GM23338 (cell line): ENCODE measurements at regions not wholly inside any gene's neighbourhood (a gene's known extent, or its start where the extent isn't known, plus 50 kb on each side); places are given as distances from the start of the nearest gene placed in this dataset.

Source experiments
- ATAC-seq: fragments of 200-7000 bp; cut with Tn5 transposase; 3 replicates; pipeline ENCODE4 v1.9.1; 2020
- DNase-seq: peaks from one replicate; pipeline ENCODE4 v3.0.0-alpha.2; 2015; ENCODE audit warnings: low spot score
- H2AFZ ChIP-seq: fragments of 200-600 bp; sonication (generic); 2 replicates; pipeline ENCODE4 v1.8.0; 2016; ENCODE audit warnings: antibody characterized with exemption, mild to moderate bottlenecking, moderate library complexity
- H3F3A ChIP-seq: fragments of 200-600 bp; sonication (generic); replicated peaks from 2 replicates; pipeline ENCODE4 v1.8.0; 2017; ENCODE audit warnings: antibody characterized with exemption, mixed run types, low read depth
- H3K27ac ChIP-seq: fragments of 200-600 bp; sonication (generic); 2 replicates; pipeline ENCODE4 v1.6.1; 2016; ENCODE audit warnings: low read depth
- H3K27me3 ChIP-seq: fragments of 200-600 bp; sonication (generic); 2 replicates; pipeline ENCODE4 v1.8.0; 2016; ENCODE audit warnings: mild to moderate bottlenecking, mixed run types, moderate library complexity; ENCODE audit not compliant: insufficient read depth
- H3K36me3 ChIP-seq: fragments of 200-600 bp; sonication (generic); 2 replicates; pipeline ENCODE4 v1.8.0; 2016; ENCODE audit warnings: mild to moderate bottlenecking; ENCODE audit not compliant: insufficient read depth
- H3K4me1 ChIP-seq: fragments of 200-600 bp; sonication (generic); 2 replicates; pipeline ENCODE4 v1.8.0; 2016; ENCODE audit warnings: mild to moderate bottlenecking, moderate library complexity; ENCODE audit not compliant: insufficient read depth
- H3K4me2 ChIP-seq: fragments of 200-600 bp; sonication (generic); 2 replicates; pipeline ENCODE4 v1.7.1; 2017; ENCODE audit warnings: mixed run types
- H3K4me3 ChIP-seq: fragments of 200-600 bp; sonication (generic); 2 replicates; pipeline ENCODE4 v1.6.1; 2016; ENCODE audit warnings: mixed run types
- H3K79me2 ChIP-seq: fragments of 200-600 bp; sonication (generic); replicated peaks from 2 replicates; pipeline ENCODE4 v1.8.0; 2017; ENCODE audit warnings: mild to moderate bottlenecking; ENCODE audit not compliant: insufficient read depth
- H3K9me2 ChIP-seq: fragments of 200-600 bp; sonication (generic); 2 replicates; pipeline ENCODE4 v1.8.0; 2017; ENCODE audit not compliant: insufficient read depth
- H4K20me1 ChIP-seq: fragments of 200-600 bp; sonication (generic); replicated peaks from 2 replicates; pipeline ENCODE4 v1.8.0; 2017; ENCODE audit warnings: mild to moderate bottlenecking; ENCODE audit not compliant: insufficient read depth
- H3K27ac Mint-ChIP-seq: 2 replicates; pipeline ENCODE4 v1.8.0; 2020; ENCODE audit warnings: inconsistent platforms, mild to moderate bottlenecking, moderate library complexity, mixed read lengths
- H3K27me3 Mint-ChIP-seq: 3 replicates; pipeline ENCODE4 v1.8.0; 2022; ENCODE audit warnings: low read depth, mild to moderate bottlenecking, moderate library complexity, mixed read lengths, inconsistent platforms; ENCODE audit not compliant: insufficient read depth, poor library complexity
- H3K36me3 Mint-ChIP-seq: 3 replicates; pipeline ENCODE4 v1.8.0; 2021; ENCODE audit warnings: low read depth, mild to moderate bottlenecking, inconsistent platforms, moderate library complexity, mixed read lengths
- H3K4me1 Mint-ChIP-seq: 3 replicates; pipeline ENCODE4 v1.8.0; 2020; ENCODE audit warnings: mild to moderate bottlenecking, inconsistent platforms, mixed read lengths
- H3K4me3 Mint-ChIP-seq: 3 replicates; pipeline ENCODE4 v1.8.0; 2021; ENCODE audit warnings: moderate library complexity, mild to moderate bottlenecking, inconsistent platforms, mixed read lengths
- H3K9me3 Mint-ChIP-seq: 3 replicates; pipeline ENCODE4 v1.8.0; 2020; ENCODE audit warnings: moderate library complexity, mild to moderate bottlenecking, inconsistent platforms, mixed read lengths
- CREB1 ChIP-seq: fragments of 250-450 bp; sonication (Bioruptor Pico); IDR thresholded peaks from 2 replicates; pipeline ENCODE4 v1.5.0; 2020; ENCODE audit warnings: low read depth, mild to moderate bottlenecking, moderate library complexity
- EZH2 ChIP-seq: fragments of 200-600 bp; sonication (generic); IDR thresholded peaks from one replicate; pipeline ENCODE4 v1.8.0; 2017; ENCODE audit warnings: antibody characterized with exemption, mild to moderate bottlenecking, low read depth; ENCODE audit not compliant: unreplicated experiment
- EZH2phosphoT487 ChIP-seq: fragments of 200-600 bp; sonication (generic); IDR thresholded peaks from one replicate; pipeline ENCODE4 v1.8.1; 2018; ENCODE audit warnings: antibody characterized with exemption; ENCODE audit not compliant: unreplicated experiment
- JUNB ChIP-seq: IDR thresholded peaks from one replicate; pipeline ENCODE4 v1.6.1; 2016; ENCODE audit warnings: antibody characterized with exemption; ENCODE audit not compliant: unreplicated experiment
- NANOG ChIP-seq: IDR thresholded peaks from 2 replicates; pipeline ENCODE4 v1.6.1; 2016; ENCODE audit warnings: antibody characterized with exemption, borderline replicate concordance
- POLR2AphosphoS5 ChIP-seq: IDR thresholded peaks from 2 replicates; pipeline ENCODE4 v1.6.1; 2016; ENCODE audit warnings: antibody characterized with exemption, low read depth
- STAT1 ChIP-seq: IDR thresholded peaks from one replicate; pipeline ENCODE4 v1.6.1; 2016; ENCODE audit warnings: antibody characterized with exemption; ENCODE audit not compliant: unreplicated experiment
- ZNF331 ChIP-seq: fragments of 250-450 bp; sonication (Bioruptor Pico); IDR thresholded peaks from 2 replicates; pipeline ENCODE4 v1.5.0; 2020; ENCODE audit warnings: low read depth, mild to moderate bottlenecking, moderate library complexity
- TF ChIP-seq, protein P1 (sequence below): fragments of 250-450 bp; sonication (Bioruptor Pico); IDR thresholded peaks from 2 replicates; pipeline ENCODE4 v1.5.0; 2020; ENCODE audit warnings: mild to moderate bottlenecking, moderate library complexity
- TF ChIP-seq, protein P2 (sequence below): IDR thresholded peaks from 2 replicates; pipeline ENCODE4 v1.6.1; 2016; ENCODE audit warnings: antibody characterized with exemption
- TF ChIP-seq, protein P3 (sequence below), 2 experiments: fragments of 200-600 bp in 1 of 2; sonication (generic) in 1 of 2; conservative IDR thresholded peaks; 2 replicates each; pipeline versions ENCODE4 v1.5.1 to v1.6.1; 2016 to 2017; ENCODE audit warnings: antibody characterized with exemption in 2 of 2, low read depth in 2 of 2, mild to moderate bottlenecking in 2 of 2, moderate library complexity in 1 of 2
- TF ChIP-seq, protein P4 (sequence below): IDR thresholded peaks from one replicate; pipeline ENCODE4 v1.6.1; 2018; ENCODE audit warnings: antibody characterized with exemption; ENCODE audit not compliant: unreplicated experiment

DNA sequence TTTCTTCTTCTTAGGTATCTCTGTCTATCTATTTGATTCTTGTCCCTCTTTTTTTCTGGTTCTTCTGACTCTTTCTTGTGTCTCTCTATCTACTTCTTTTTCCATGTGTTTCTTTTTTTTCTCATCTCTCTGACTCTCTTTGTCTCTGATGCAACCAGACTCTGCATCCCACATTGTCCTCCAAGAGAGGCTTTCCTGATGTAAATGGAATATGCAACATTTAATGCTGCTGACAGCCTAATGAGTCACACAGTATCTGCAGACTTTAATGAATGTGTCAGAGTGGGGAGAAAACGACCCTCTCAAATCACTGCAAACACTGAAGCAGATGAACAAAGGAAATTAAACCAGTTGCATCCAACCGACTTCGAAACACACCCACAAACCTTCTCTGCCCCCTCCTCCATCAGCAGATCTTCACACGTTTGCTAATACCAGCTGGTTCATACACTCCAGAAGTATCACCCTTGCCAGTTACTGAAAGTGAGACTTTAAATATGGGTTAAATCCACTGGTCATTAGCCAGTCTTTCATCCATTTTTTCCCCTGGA is 351.5 kb downstream of the TXNL1 start:
- Histone ChIP-seq H3K79me2 (no peaks in the 10 kb centered on the region), H3K9me2 (peaks cover 12% of the 10 kb centered on the region), H3K4me2 (no peak overlapping the region), H3K27ac (no peak overlapping the region), H4K20me1 (no peaks in the 10 kb centered on the region), H2AFZ (peak overlapping the region; percentile 69; the same call in 1 of the 2 replicates), H3K36me3 (no peaks in the 10 kb centered on the region), H3F3A (no peaks in the 10 kb centered on the region), H3K4me3 (no peak overlapping the region), H3K27me3 (no peaks in the 10 kb centered on the region), H3K4me1 (no peaks in the 10 kb centered on the region)
- H3K27ac Mint-ChIP-seq: no peak overlapping the region
- H3K9me3 Mint-ChIP-seq: no peaks in the 10 kb centered on the region
- H3K4me3 Mint-ChIP-seq: no peak overlapping the region
- no peak for ATAC-seq
- no peaks in the 10 kb centered on the region for H3K27me3 Mint-ChIP-seq
- DNase-seq: no peak
- no peaks in the 10 kb centered on the region for H3K36me3 Mint-ChIP-seq
- TF ChIP-seq, protein P1, sequence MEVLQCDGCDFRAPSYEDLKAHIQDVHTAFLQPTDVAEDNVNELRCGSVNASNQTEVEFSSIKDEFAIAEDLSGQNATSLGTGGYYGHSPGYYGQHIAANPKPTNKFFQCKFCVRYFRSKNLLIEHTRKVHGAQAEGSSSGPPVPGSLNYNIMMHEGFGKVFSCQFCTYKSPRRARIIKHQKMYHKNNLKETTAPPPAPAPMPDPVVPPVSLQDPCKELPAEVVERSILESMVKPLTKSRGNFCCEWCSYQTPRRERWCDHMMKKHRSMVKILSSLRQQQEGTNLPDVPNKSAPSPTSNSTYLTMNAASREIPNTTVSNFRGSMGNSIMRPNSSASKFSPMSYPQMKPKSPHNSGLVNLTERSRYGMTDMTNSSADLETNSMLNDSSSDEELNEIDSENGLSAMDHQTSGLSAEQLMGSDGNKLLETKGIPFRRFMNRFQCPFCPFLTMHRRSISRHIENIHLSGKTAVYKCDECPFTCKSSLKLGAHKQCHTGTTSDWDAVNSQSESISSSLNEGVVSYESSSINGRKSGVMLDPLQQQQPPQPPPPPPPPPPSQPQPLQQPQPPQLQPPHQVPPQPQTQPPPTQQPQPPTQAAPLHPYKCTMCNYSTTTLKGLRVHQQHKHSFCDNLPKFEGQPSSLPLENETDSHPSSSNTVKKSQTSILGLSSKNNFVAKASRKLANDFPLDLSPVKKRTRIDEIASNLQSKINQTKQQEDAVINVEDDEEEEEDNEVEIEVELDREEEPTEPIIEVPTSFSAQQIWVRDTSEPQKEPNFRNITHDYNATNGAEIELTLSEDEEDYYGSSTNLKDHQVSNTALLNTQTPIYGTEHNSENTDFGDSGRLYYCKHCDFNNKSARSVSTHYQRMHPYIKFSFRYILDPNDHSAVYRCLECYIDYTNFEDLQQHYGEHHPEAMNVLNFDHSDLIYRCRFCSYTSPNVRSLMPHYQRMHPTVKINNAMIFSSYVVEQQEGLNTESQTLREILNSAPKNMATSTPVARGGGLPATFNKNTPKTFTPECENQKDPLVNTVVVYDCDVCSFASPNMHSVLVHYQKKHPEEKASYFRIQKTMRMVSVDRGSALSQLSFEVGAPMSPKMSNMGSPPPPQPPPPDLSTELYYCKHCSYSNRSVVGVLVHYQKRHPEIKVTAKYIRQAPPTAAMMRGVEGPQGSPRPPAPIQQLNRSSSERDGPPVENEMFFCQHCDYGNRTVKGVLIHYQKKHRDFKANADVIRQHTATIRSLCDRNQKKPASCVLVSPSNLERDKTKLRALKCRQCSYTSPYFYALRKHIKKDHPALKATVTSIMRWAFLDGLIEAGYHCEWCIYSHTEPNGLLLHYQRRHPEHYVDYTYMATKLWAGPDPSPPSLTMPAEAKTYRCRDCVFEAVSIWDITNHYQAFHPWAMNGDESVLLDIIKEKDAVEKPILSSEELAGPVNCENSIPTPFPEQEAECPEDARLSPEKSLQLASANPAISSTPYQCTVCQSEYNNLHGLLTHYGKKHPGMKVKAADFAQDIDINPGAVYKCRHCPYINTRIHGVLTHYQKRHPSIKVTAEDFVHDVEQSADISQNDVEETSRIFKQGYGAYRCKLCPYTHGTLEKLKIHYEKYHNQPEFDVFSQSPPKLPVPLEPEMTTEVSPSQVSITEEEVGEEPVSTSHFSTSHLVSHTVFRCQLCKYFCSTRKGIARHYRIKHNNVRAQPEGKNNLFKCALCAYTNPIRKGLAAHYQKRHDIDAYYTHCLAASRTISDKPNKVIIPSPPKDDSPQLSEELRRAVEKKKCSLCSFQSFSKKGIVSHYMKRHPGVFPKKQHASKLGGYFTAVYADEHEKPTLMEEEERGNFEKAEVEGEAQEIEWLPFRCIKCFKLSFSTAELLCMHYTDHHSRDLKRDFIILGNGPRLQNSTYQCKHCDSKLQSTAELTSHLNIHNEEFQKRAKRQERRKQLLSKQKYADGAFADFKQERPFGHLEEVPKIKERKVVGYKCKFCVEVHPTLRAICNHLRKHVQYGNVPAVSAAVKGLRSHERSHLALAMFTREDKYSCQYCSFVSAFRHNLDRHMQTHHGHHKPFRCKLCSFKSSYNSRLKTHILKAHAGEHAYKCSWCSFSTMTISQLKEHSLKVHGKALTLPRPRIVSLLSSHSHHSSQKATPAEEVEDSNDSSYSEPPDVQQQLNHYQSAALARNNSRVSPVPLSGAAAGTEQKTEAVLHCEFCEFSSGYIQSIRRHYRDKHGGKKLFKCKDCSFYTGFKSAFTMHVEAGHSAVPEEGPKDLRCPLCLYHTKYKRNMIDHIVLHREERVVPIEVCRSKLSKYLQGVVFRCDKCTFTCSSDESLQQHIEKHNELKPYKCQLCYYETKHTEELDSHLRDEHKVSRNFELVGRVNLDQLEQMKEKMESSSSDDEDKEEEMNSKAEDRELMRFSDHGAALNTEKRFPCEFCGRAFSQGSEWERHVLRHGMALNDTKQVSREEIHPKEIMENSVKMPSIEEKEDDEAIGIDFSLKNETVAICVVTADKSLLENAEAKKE: no peak
- TF ChIP-seq CREB1 (CRISPR knock-in tag) (no peak), STAT1 (no peak), NANOG (no peak), EZH2 (no peak), ZNF331 (CRISPR knock-in tag) (no peak), EZH2phosphoT487 (no peak), POLR2AphosphoS5 (no peak), JUNB (no peak)
- TF ChIP-seq, protein P2, sequence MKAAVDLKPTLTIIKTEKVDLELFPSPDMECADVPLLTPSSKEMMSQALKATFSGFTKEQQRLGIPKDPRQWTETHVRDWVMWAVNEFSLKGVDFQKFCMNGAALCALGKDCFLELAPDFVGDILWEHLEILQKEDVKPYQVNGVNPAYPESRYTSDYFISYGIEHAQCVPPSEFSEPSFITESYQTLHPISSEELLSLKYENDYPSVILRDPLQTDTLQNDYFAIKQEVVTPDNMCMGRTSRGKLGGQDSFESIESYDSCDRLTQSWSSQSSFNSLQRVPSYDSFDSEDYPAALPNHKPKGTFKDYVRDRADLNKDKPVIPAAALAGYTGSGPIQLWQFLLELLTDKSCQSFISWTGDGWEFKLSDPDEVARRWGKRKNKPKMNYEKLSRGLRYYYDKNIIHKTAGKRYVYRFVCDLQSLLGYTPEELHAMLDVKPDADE: no peak
- TF ChIP-seq, protein P3, sequence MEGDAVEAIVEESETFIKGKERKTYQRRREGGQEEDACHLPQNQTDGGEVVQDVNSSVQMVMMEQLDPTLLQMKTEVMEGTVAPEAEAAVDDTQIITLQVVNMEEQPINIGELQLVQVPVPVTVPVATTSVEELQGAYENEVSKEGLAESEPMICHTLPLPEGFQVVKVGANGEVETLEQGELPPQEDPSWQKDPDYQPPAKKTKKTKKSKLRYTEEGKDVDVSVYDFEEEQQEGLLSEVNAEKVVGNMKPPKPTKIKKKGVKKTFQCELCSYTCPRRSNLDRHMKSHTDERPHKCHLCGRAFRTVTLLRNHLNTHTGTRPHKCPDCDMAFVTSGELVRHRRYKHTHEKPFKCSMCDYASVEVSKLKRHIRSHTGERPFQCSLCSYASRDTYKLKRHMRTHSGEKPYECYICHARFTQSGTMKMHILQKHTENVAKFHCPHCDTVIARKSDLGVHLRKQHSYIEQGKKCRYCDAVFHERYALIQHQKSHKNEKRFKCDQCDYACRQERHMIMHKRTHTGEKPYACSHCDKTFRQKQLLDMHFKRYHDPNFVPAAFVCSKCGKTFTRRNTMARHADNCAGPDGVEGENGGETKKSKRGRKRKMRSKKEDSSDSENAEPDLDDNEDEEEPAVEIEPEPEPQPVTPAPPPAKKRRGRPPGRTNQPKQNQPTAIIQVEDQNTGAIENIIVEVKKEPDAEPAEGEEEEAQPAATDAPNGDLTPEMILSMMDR (conservative IDR thresholded peaks at IDR 0.05; ENCODE audit: low read depth in 2 of 2): no peak
- TF ChIP-seq, protein P4, sequence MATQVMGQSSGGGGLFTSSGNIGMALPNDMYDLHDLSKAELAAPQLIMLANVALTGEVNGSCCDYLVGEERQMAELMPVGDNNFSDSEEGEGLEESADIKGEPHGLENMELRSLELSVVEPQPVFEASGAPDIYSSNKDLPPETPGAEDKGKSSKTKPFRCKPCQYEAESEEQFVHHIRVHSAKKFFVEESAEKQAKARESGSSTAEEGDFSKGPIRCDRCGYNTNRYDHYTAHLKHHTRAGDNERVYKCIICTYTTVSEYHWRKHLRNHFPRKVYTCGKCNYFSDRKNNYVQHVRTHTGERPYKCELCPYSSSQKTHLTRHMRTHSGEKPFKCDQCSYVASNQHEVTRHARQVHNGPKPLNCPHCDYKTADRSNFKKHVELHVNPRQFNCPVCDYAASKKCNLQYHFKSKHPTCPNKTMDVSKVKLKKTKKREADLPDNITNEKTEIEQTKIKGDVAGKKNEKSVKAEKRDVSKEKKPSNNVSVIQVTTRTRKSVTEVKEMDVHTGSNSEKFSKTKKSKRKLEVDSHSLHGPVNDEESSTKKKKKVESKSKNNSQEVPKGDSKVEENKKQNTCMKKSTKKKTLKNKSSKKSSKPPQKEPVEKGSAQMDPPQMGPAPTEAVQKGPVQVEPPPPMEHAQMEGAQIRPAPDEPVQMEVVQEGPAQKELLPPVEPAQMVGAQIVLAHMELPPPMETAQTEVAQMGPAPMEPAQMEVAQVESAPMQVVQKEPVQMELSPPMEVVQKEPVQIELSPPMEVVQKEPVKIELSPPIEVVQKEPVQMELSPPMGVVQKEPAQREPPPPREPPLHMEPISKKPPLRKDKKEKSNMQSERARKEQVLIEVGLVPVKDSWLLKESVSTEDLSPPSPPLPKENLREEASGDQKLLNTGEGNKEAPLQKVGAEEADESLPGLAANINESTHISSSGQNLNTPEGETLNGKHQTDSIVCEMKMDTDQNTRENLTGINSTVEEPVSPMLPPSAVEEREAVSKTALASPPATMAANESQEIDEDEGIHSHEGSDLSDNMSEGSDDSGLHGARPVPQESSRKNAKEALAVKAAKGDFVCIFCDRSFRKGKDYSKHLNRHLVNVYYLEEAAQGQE: no peak
- H3K4me1 Mint-ChIP-seq: no peaks in the 10 kb centered on the region
